HG03354 (cell line): ENCODE measurements at regions not wholly inside any gene's neighbourhood (a gene's known extent, or its start where the extent isn't known, plus 50 kb on each side); places are given as distances from the start of the nearest gene placed in this dataset.

ENCODE experiments used
- ATAC-seq: cut with Tn5 transposase; IDR thresholded peaks from one replicate; pipeline ENCODE4 v1.9.1; 2021; ENCODE audit warnings: mild to moderate bottlenecking; ENCODE audit not compliant: unreplicated experiment, poor library complexity, severe bottlenecking

DNA sequence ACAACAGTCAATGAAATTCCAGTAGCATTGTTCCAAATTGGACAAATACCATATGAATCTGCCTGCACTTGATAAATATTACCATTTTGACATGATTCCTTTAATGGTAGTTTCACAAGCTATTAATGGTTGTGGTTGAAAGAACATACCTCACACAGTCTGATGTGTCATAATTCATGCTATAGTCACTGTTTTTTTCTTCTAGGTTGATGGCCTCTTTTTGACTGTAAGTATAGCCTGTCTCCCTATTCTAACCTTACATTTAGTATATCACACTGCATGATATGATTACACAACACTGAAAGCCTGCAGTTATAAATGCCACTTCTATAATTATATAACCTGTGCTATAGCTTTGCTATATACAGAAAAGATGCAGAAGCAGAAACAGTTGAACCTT is 834.1 kb downstream of the NSUN3 start:
- ATAC-seq: no peak

GRCh38 chr3:94904156-94904674 is 841.4 kb downstream of the NSUN3 start:
- no peak for ATAC-seq

DNA sequence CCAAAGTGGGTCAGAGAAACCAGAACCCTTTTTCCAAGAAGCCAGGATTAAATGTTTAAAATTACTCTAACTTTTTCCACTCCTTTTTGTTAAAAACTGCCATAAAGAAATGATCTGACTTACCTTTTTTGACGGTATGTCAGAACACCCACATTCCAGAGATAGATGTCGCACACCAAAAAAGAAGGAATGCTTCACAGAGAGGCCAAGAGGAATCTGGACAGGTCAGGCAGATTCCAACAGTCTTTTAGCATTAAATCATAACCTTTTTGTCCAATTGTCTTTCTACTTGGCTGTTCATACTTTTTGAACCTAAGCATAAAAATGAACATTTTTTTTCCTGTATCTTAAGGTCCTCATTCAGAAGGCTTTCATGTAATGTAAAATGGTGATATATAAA is 846.9 kb downstream of the NSUN3 start:
- ATAC-seq: no peak

DNA sequence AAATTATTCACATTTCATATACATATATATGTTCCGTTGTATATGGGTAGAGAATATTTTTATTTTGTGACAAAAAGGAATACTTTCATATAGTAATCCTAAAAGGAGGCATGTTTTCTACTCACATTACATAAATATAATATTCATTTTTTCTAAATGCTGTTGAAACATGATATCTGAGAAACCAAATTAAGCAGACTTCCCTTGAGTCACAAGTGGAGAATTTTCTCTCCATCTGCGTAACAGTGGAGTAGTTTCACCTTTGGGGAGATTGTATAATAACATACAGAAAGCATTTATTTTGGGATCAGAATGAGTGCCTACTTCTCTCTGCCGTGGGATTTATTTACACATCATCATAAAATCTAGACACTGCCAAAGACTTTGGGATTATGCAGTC is 849.8 kb downstream of the NSUN3 start:
- ATAC-seq: no peak

GRCh38 chr3:94927175-94927574 is 864.3 kb downstream of the NSUN3 start:
- ATAC-seq: no peak

GRCh38 chr3:94928921-94929320 is 866.1 kb downstream of the NSUN3 start:
- ATAC-seq: no peak

DNA sequence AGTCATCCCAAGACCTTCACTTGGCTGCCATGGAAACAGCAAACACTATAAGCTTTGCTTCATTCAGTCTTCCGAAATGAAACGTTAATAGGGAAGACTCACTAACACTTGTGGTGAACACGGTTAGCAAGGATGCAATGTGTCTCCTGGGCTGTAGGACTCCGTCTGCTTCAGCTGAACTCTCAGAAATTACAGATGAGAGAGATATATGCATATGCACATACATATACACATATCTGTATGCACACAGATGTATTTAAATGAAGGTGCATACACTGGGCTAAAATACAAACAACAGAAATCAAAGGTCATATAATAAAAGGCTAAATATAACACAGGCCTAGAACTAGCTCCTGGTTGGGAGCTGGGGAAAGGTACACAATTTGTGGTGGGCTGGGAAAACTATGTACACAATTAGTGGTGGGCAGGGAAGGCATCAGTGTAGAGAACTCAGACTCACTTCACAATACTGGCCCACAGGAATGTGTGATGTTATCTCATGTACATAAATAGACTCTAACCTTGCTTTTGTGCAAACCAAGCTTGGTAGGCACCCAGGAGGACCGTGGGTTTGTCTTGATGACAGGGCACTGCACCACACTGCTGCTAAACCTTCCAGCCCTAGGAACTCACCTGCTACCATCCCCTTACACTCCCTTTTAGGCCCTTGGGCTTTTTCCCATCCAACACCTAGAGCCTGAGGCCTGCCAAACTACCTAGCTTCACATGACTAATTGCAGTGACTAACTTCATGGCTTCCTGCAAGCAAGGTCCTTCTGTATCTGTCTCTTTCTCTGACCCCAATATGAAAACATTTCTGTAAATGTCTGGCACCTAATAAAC is 873.1 kb downstream of the NSUN3 start:
- ATAC-seq: no peak

DNA sequence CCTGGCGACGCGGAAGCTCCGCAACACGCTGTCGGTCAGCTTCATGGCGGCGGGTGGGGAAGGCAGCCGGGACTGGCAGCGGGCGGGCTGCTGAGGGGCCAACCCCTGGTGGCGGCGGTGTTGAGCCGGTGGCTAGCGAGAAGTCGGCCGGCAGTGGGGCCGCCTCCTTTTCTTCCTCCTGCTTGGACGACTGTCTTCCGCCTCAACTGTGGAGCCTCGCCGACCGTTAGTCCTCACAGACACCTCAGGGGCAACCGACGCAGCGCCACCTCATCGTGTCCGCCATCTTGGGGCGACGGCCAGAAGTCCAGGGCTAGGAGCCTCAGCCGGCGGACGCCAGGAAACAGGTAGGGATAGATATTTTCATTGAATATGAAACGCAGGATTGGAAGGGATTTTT is 875.1 kb downstream of the NSUN3 start:
- no peak for ATAC-seq

GRCh38 chr3:94946683-94947082 is 883.8 kb downstream of the NSUN3 start:
- ATAC-seq: no peak

- ATAC-seq: no peak
Observed at GRCh38 chr3:94961423-94962100, 898.7 kb downstream of the NSUN3 start.

DNA sequence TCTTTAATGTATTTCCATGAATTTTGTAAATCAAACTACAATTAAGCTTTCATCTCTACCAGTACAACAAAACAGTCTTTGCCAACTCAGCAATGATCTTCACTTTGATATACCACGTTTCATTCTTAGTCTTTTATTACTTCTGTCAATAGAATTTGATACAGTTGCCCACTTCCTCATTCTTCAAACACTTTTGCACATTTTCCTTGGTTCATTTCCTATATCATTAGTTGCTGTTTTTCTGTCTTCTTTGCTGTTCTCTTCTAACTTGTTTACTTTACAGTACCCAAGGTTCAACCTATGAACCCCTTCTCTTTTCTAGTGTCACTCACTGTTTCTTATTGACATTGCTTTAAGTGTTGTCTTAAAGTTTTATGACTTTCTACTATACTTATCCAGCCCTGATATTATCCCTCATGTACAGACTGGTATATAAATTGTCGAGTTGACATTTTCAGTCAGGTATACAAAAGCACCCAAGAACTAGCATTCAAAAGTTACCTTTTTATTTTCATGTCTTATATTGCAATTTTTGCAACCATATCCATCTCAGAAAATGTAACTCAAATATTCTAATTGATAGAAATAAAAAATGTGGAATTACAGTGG is 903.1 kb downstream of the NSUN3 start:
- ATAC-seq: no peak

DNA sequence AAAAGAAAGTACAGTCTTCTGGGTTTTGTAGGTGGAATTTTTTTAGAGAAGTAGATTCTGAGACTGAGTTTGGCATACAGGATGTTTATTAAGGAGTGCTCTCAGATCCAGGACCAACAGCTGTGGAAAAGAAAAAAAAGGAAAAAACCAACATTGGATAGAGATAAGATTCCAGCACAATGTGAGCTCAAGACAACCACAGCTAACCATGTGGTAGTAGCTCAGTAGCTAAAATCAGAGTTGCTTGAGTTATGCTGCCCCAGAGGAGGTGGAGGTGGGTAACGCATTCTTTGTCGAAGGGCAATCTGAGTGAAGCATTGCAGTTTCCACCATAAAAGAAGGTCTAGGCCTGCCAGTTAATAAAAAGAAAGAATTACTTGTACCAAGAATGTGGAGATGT is 904.3 kb downstream of the NSUN3 start:
- ATAC-seq: no peak

DNA sequence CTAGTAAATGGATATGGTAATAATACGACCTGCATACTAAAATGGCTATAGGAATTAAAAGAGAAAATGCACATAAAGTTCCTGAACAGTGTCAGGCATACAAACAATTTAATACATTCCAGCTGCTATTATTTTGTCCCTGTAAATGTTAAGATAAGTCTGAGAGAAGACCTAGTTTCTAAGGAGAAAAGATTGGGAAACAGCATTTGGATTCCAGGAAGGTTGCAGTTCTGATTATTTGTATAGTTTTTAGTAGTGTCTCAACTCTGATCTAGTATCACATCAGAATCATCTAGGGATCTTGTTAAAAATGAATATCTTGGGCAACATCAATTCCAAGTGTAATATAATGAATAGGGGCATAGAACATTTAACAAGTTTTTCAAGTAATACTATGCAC is 905.7 kb downstream of the NSUN3 start:
- ATAC-seq: no peak

DNA sequence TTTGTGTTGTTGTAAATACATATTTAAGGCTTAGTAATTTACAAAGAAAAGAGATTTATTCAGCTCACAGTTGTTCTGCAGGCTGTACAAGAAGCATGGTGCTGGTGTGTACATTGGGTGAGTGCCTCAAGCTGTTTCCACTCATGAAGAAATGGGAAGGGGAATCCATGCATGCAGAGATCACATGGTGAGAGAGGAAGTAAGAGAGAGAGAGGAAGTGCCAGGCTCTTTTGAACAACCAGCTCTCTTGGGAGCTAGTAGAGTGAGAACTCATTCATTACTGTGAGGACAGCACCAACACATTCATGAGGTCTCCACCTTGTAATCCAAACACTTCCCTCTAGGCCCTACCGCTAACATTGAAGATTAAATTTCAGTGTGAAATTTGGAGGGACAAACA is 909.2 kb downstream of the NSUN3 start:
- ATAC-seq: no peak

GRCh38 chr3:94978084-94978483 is 915.2 kb downstream of the NSUN3 start:
- ATAC-seq: no peak

GRCh38 chr3:94985778-94986177 is 922.9 kb downstream of the NSUN3 start:
- ATAC-seq: no peak

DNA sequence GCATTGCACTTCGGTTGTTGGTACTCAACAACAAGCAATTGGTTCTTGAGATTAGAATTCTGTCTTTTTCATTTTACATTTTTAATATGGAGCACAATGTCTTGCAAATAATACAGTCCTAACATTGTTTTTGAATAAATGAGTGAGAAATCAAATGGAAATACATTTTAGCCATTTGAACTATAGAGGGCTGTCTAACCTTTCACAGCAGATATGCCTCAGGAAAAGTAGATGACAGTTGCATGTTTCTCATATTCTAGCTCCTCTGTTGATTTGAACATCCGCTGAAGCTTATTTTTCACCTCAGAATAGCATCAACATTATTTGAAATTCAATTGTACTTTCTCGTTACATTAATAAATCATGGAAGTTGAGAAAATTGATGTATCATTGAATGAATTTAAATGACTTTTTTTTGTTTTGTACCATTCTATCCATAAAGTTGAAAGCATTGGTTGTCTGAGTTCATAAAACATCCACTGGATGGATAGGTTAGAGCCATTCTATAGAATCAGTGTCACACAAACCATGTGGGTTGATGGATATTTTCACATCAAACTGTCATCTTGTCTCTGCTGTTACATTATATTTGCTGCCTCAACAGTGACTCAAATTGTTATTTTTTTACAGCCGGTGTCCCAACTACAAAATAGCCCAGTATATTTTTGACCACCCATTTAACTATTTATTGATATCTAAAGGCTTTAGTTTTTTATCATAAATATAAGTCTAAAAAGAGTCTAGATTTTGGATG is 928.3 kb downstream of the NSUN3 start:
- no peak for ATAC-seq

- no peak for ATAC-seq
Observed at GRCh38 chr3:94996743-94997142, 933.9 kb downstream of the NSUN3 start.

DNA sequence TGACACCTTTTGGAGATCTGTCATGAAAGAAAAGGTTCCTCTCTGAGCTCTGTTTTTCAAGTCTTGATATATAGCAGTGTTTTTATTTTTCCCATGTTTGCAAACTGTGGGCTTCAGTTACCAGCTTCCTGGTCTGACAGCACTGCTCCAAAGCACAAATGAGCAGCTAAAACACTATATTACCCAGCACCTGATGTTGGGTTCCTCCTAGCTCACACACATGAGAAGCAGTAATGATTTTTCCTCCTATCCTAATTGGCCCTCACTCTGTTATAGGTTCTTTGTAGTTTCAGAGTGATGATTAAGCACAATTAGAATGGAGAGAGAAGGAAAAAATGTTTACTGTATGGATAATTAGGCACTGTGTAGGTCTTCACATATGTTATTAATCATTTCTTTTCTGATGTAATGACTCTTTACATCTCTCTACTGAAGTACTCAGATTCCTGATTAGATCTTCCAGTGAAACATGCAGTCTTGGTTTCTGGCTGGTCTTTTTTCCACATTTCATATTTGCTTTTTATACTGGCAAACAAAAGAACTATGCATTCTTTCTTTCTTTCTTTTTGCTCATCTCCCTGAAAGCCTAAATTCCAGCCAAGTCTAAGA is 939.7 kb downstream of the NSUN3 start:
- ATAC-seq: no peak

DNA sequence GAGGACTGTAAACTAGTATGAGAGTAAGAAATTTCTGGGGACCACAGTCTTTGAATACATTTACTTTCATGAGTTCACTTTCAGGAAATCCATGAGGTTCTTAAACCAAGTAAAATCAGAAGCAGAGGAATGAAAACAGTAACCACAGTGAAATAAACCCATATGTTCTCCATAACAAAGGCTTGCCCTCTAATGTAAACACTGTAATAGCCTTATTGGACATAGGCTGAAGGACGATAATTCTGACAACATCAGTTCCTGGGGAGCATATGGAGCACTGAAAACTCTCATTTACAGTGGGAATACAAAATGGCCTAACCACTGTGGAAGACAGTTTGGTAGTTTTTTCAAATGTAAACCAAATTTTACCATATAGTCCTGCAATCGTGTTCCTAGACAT is 965.8 kb downstream of the NSUN3 start:
- ATAC-seq: no peak
